Liver (tissue), 3 donors: ENCODE measurements at regions not wholly inside any gene's neighbourhood (a gene's known extent, or its start where the extent isn't known, plus 50 kb on each side); places are given as distances from the start of the nearest gene placed in this dataset.

Experiments used
- GABPA ChIP-seq, 2 donors: IDR thresholded peaks in 1 of 2; conservative IDR thresholded peaks in 1 of 2; 2 replicates each; pipeline ENCODE4 v1.6.1; 2016; ENCODE audit warnings: antibody characterized with exemption in 2 of 2, mild to moderate bottlenecking in 1 of 2, moderate library complexity in 1 of 2
- HNF4G ChIP-seq: IDR thresholded peaks from 2 replicates; pipeline ENCODE4 v1.6.1; 2016; ENCODE audit warnings: antibody characterized with exemption
- JUND ChIP-seq, 2 donors: IDR thresholded peaks; 2 replicates each; pipeline ENCODE4 v1.6.1; 2016; ENCODE audit warnings: antibody characterized with exemption in 2 of 2
- NR2F2 ChIP-seq: IDR thresholded peaks from 2 replicates; pipeline ENCODE4 v1.6.1; 2016; ENCODE audit warnings: antibody characterized with exemption
- RAD21 ChIP-seq, 2 donors: IDR thresholded peaks; 2 replicates each; pipeline ENCODE4 v1.6.1; 2016; ENCODE audit warnings: antibody characterized with exemption in 2 of 2, mild to moderate bottlenecking in 2 of 2
- RXRA ChIP-seq, 2 donors: IDR thresholded peaks; 2 replicates each; pipeline ENCODE4 v1.6.1; 2017 to 2018; ENCODE audit warnings: antibody characterized with exemption in 2 of 2, mild to moderate bottlenecking in 1 of 2
- SP1 ChIP-seq: IDR thresholded peaks from 2 replicates; pipeline ENCODE4 v1.6.1; 2018; ENCODE audit warnings: antibody characterized with exemption, mild to moderate bottlenecking
- TF ChIP-seq, protein P1 (sequence below): fragments of 150-350 bp; IDR thresholded peaks from 2 replicates; pipeline ENCODE4 v1.5.1; 2017; ENCODE audit warnings: improper control_type of control experiment, low read depth, low read length; ENCODE audit not compliant: missing input control
- TF ChIP-seq, protein P2 (sequence below): IDR thresholded peaks from 2 replicates; pipeline ENCODE4 v1.6.1; 2016; ENCODE audit warnings: antibody characterized with exemption
- TF ChIP-seq, protein P3 (sequence below): IDR thresholded peaks from 2 replicates; pipeline ENCODE4 v1.6.1; 2016; ENCODE audit warnings: antibody characterized with exemption, mild to moderate bottlenecking
- TF ChIP-seq, protein P4 (sequence below): IDR thresholded peaks from 2 replicates; pipeline ENCODE4 v1.6.1; 2016; ENCODE audit warnings: antibody characterized with exemption
- TF ChIP-seq, protein P5 (sequence below): IDR thresholded peaks from 2 replicates; pipeline ENCODE4 v1.6.1; 2016; ENCODE audit warnings: antibody characterized with exemption
- donor health status: healthy.
- donor health status: healthy.

DNA sequence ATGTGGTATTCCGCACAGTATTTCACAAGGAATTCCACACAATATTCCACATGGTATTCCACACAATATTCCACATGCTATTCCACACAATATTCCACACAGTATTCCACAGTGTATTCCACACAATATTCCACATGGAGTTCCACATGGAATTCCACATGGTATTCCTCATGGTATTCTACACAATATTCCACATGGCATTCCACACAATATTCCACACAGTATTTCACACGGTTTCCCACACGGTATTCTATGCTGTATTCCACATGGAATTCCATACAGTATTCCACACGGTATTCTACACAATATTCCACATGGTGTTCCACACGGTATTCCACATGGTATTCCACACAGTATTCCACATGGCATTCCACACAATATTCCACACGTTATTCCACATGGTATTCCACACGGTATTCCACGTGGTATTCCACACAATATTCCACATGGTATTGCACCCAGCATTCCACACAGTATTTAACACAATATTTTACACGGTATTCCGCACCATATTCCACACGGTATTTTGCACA lies 137.3 kb upstream of the CHST15 start:
- TF ChIP-seq, protein P1, sequence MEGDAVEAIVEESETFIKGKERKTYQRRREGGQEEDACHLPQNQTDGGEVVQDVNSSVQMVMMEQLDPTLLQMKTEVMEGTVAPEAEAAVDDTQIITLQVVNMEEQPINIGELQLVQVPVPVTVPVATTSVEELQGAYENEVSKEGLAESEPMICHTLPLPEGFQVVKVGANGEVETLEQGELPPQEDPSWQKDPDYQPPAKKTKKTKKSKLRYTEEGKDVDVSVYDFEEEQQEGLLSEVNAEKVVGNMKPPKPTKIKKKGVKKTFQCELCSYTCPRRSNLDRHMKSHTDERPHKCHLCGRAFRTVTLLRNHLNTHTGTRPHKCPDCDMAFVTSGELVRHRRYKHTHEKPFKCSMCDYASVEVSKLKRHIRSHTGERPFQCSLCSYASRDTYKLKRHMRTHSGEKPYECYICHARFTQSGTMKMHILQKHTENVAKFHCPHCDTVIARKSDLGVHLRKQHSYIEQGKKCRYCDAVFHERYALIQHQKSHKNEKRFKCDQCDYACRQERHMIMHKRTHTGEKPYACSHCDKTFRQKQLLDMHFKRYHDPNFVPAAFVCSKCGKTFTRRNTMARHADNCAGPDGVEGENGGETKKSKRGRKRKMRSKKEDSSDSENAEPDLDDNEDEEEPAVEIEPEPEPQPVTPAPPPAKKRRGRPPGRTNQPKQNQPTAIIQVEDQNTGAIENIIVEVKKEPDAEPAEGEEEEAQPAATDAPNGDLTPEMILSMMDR = no peak
- TF ChIP-seq, protein P2, sequence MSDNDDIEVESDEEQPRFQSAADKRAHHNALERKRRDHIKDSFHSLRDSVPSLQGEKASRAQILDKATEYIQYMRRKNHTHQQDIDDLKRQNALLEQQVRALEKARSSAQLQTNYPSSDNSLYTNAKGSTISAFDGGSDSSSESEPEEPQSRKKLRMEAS = no peak
- TF ChIP-seq, protein P3, sequence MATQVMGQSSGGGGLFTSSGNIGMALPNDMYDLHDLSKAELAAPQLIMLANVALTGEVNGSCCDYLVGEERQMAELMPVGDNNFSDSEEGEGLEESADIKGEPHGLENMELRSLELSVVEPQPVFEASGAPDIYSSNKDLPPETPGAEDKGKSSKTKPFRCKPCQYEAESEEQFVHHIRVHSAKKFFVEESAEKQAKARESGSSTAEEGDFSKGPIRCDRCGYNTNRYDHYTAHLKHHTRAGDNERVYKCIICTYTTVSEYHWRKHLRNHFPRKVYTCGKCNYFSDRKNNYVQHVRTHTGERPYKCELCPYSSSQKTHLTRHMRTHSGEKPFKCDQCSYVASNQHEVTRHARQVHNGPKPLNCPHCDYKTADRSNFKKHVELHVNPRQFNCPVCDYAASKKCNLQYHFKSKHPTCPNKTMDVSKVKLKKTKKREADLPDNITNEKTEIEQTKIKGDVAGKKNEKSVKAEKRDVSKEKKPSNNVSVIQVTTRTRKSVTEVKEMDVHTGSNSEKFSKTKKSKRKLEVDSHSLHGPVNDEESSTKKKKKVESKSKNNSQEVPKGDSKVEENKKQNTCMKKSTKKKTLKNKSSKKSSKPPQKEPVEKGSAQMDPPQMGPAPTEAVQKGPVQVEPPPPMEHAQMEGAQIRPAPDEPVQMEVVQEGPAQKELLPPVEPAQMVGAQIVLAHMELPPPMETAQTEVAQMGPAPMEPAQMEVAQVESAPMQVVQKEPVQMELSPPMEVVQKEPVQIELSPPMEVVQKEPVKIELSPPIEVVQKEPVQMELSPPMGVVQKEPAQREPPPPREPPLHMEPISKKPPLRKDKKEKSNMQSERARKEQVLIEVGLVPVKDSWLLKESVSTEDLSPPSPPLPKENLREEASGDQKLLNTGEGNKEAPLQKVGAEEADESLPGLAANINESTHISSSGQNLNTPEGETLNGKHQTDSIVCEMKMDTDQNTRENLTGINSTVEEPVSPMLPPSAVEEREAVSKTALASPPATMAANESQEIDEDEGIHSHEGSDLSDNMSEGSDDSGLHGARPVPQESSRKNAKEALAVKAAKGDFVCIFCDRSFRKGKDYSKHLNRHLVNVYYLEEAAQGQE = no peak
- TF ChIP-seq RAD21 (IDR thresholded peaks at IDR 0.05) = no peak
- TF ChIP-seq JUND (IDR thresholded peaks at IDR 0.05) = no peak
- no peak for TF ChIP-seq SP1
- TF ChIP-seq, protein P4, sequence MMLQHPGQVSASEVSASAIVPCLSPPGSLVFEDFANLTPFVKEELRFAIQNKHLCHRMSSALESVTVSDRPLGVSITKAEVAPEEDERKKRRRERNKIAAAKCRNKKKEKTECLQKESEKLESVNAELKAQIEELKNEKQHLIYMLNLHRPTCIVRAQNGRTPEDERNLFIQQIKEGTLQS = no peak
- no peak for TF ChIP-seq HNF4G
- no peak for TF ChIP-seq RXRA (IDR thresholded peaks at IDR 0.05)
- TF ChIP-seq NR2F2 = no peak
- TF ChIP-seq GABPA (IDR thresholded peaks at IDR 0.05 in 1 of 2, conservative IDR thresholded peaks at IDR 0.05 in 1 of 2) = no peak
- TF ChIP-seq, protein P5, sequence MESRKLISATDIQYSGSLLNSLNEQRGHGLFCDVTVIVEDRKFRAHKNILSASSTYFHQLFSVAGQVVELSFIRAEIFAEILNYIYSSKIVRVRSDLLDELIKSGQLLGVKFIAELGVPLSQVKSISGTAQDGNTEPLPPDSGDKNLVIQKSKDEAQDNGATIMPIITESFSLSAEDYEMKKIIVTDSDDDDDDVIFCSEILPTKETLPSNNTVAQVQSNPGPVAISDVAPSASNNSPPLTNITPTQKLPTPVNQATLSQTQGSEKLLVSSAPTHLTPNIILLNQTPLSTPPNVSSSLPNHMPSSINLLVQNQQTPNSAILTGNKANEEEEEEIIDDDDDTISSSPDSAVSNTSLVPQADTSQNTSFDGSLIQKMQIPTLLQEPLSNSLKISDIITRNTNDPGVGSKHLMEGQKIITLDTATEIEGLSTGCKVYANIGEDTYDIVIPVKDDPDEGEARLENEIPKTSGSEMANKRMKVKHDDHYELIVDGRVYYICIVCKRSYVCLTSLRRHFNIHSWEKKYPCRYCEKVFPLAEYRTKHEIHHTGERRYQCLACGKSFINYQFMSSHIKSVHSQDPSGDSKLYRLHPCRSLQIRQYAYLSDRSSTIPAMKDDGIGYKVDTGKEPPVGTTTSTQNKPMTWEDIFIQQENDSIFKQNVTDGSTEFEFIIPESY = no peak
